CD4-positive, alpha-beta T cell treated with Interleukin-17A for 1 hour (primary cell): ENCODE measurements at regions not wholly inside any gene's neighbourhood (a gene's known extent, or its start where the extent isn't known, plus 50 kb on each side); places are given as distances from the start of the nearest gene placed in this dataset.

Source experiments
- DNase-seq: peaks from one replicate; pipeline ENCODE4 v3.0.0-alpha.2; 2020

- no peak for DNase-seq
Observed at GRCh38 chr7:35384761-35385700, 131.1 kb upstream of the TBX20 start.

- DNase-seq, result peak; percentile 6
Observed at GRCh38 chr7:35380739-35381224, 126.9 kb upstream of the TBX20 start.

- DNase-seq, result no peak
Observed at GRCh38 chr7:35379481-35379880, 125.6 kb upstream of the TBX20 start.

- no peak for DNase-seq
Observed at GRCh38 chr7:35375516-35375915, 121.6 kb upstream of the TBX20 start.

GRCh38 chr7:35374858-35375257 is 121.0 kb upstream of the TBX20 start:
- DNase-seq, result no peak

- DNase-seq, result no peak
Observed at GRCh38 chr7:35371221-35371620, 117.3 kb upstream of the TBX20 start.

GRCh38 chr7:35370687-35371086 is 116.8 kb upstream of the TBX20 start:
- no peak for DNase-seq

GRCh38 chr7:35366167-35367155 is 112.6 kb upstream of the TBX20 start:
- DNase-seq, result no peak

GRCh38 chr7:35365523-35365922 is 111.6 kb upstream of the TBX20 start:
- no peak for DNase-seq

- DNase-seq, result no peak
Observed at GRCh38 chr7:35362341-35362740, 108.4 kb upstream of the TBX20 start.

GRCh38 chr7:35359423-35359822 is 105.5 kb upstream of the TBX20 start:
- no peak for DNase-seq

GRCh38 chr7:35356495-35356894 is 102.6 kb upstream of the TBX20 start:
- DNase-seq, result no peak

- no peak for DNase-seq
Observed at GRCh38 chr7:35355911-35356310, 102.0 kb upstream of the TBX20 start.

- DNase-seq, result no peak
Observed at GRCh38 chr7:35355199-35355598, 101.3 kb upstream of the TBX20 start.

- no peak for DNase-seq
Observed at GRCh38 chr7:35353481-35353880, 99.6 kb upstream of the TBX20 start.

- no peak for DNase-seq
Observed at GRCh38 chr7:35351466-35351865, 97.6 kb upstream of the TBX20 start.

GRCh38 chr7:35348611-35349400 is 94.9 kb upstream of the TBX20 start:
- DNase-seq, result no peak

- no peak for DNase-seq
Observed at GRCh38 chr7:35342786-35343185, 88.9 kb upstream of the TBX20 start.

GRCh38 chr7:35339811-35340210 is 85.9 kb upstream of the TBX20 start:
- DNase-seq, result no peak

- DNase-seq, result no peak
Observed at GRCh38 chr7:35336444-35336843, 82.5 kb upstream of the TBX20 start.

GRCh38 chr7:35334506-35334905 is 80.6 kb upstream of the TBX20 start:
- no peak for DNase-seq

- no peak for DNase-seq
Observed at GRCh38 chr7:35333265-35333664, 79.4 kb upstream of the TBX20 start.
